Neutrophil (primary cell): ENCODE measurements at regions not wholly inside any gene's neighbourhood (a gene's known extent, or its start where the extent isn't known, plus 50 kb on each side); places are given as distances from the start of the nearest gene placed in this dataset.

Experiments used
- H3K27ac ChIP-seq: fragments of 200-600 bp; sonication (generic); 2 replicates; pipeline ENCODE4 v1.5.1; 2016; ENCODE audit warnings: mild to moderate bottlenecking, moderate library complexity
- H3K27me3 ChIP-seq: fragments of 200-600 bp; sonication (generic); 2 replicates; pipeline ENCODE4 v1.6.0; 2016; ENCODE audit warnings: mild to moderate bottlenecking
- H3K36me3 ChIP-seq: fragments of 200-600 bp; sonication (generic); 2 replicates; pipeline ENCODE4 v1.5.1; 2017
- H3K4me1 ChIP-seq, 2 experiments: fragments of 200-600 bp in 1 of 2; sonication (generic) in 1 of 2; 1 replicate in 1 of 2; 2 replicates in 1 of 2; pipeline versions ENCODE4 v1.5.1 to v1.6.1; 2013 to 2016; ENCODE audit warnings: low read depth in 1 of 2, low read length in 1 of 2, mild to moderate bottlenecking in 1 of 2, moderate library complexity in 1 of 2; ENCODE audit not compliant: control insufficient read depth in 1 of 2, insufficient read depth in 1 of 2
- H3K4me3 ChIP-seq, 2 experiments: fragments of 200-600 bp in 1 of 2; sonication (generic) in 1 of 2; 1 replicate in 1 of 2; 2 replicates in 1 of 2; pipeline ENCODE4 v1.5.1; 2013 to 2016; ENCODE audit warnings: low read depth in 1 of 2, low read length in 1 of 2, mild to moderate bottlenecking in 1 of 2, moderate library complexity in 1 of 2
- H3K9me3 ChIP-seq: fragments of 200-600 bp; sonication (generic); 2 replicates; pipeline ENCODE4 v1.5.1; 2016
- CTCF ChIP-seq: fragments of 200-600 bp; sonication (generic); IDR thresholded peaks from 2 replicates; pipeline ENCODE4 v1.5.1; 2016; ENCODE audit warnings: antibody characterized with exemption

- Histone ChIP-seq H3K27ac (no peak overlapping the region), H3K27me3 (peaks cover 24% of the 10 kb centered on the region), H3K4me3 (no peak overlapping the region), H3K4me1 (no peaks in the 10 kb centered on the region), H3K36me3 (no peaks in the 10 kb centered on the region), H3K9me3 (no peaks in the 10 kb centered on the region)
- TF ChIP-seq CTCF, result no peak
These were observed 59.5 kb upstream of the KCNA3 start for GRCh38 chr1:110734133-110734680.

GRCh38 chr1:110731529-110731928 is 56.8 kb upstream of the KCNA3 start:
- no peak for TF ChIP-seq CTCF
- Histone ChIP-seq H3K27me3 (peaks cover 43% of the 10 kb centered on the region), H3K27ac (no peak overlapping the region), H3K36me3 (no peaks in the 10 kb centered on the region), H3K4me1 (no peaks in the 10 kb centered on the region), H3K9me3 (no peaks in the 10 kb centered on the region), H3K4me3 (no peak overlapping the region)

- no peaks in the 10 kb centered on the region for H3K36me3 ChIP-seq
- peaks cover 61% of the 10 kb centered on the region for H3K27me3 ChIP-seq
- no peak overlapping the region for H3K27ac ChIP-seq
- H3K4me1 ChIP-seq, result no peaks in the 10 kb centered on the region
- no peak overlapping the region for H3K4me3 ChIP-seq
- TF ChIP-seq CTCF, result no peak
- H3K9me3 ChIP-seq, result no peaks in the 10 kb centered on the region
These were observed 53.8 kb upstream of the KCNA3 start for GRCh38 chr1:110728388-110729001.

- Histone ChIP-seq H3K9me3 (no peaks in the 10 kb centered on the region), H3K27me3 (peaks cover 58% of the 10 kb centered on the region), H3K27ac (no peak overlapping the region), H3K4me3 (no peak overlapping the region), H3K36me3 (no peaks in the 10 kb centered on the region), H3K4me1 (no peaks in the 10 kb centered on the region)
- TF ChIP-seq CTCF, result no peak
These were observed 52.5 kb upstream of the KCNA3 start for GRCh38 chr1:110727246-110727645.

GRCh38 chr1:110726755-110727154 is 52.0 kb upstream of the KCNA3 start:
- H3K27ac ChIP-seq, result no peak overlapping the region

More at GRCh38 chr1:110726755-110727154, 52.0 kb upstream of the KCNA3 start:
- TF ChIP-seq CTCF, result no peak
- no peaks in the 10 kb centered on the region for H3K4me1 ChIP-seq
- no peaks in the 10 kb centered on the region for H3K36me3 ChIP-seq
- peaks cover 63% of the 10 kb centered on the region for H3K27me3 ChIP-seq
- H3K9me3 ChIP-seq, result no peaks in the 10 kb centered on the region
- H3K4me3 ChIP-seq, result no peak overlapping the region
